GM21825 (cell line): ENCODE measurements at regions not wholly inside any gene's neighbourhood (a gene's known extent, or its start where the extent isn't known, plus 50 kb on each side); places are given as distances from the start of the nearest gene placed in this dataset.

Source experiments
- ATAC-seq: cut with Tn5 transposase; IDR thresholded peaks from one replicate; pipeline ENCODE4 v1.9.1; 2021; ENCODE audit warnings: mild to moderate bottlenecking, moderate library complexity; ENCODE audit not compliant: unreplicated experiment

GRCh38 chr11:103849366-103849765, 187.1 kb upstream of the DDI1 start:
- no peak for ATAC-seq

DNA sequence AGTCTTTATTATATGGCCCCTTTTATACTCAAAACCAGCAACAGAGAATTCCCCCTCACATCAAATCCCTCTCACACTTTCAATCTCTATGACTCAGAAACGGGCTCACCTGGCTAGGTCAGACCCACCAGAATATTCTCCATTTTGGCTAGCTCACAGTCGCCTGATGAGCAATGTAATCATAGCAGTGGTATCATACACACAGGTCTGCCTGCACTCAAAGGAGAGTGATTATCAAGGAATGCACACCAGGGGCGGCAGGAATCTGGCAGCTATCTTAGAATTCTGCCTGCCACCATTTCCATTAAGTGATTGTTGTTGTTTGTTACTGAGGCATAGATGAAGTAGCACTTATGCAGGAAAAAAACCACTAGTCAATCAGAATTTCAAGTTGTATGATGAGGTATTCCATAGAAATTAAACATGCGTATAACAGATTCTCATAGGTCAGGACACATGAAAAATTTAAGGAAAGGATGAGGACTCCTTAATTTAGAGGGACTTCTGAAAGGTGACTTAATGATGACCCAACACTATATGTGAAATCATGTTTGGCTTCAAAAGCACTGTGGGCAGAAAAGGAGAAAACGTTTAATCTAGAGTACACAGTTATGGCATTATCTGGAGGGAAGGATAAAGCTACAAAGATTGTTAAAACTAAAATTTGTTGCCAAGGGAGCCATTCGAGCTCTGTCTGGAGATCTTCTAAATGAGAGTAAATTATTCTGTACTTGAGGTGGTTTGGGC, 185.8 kb upstream of the DDI1 start:
- ATAC-seq = no peak

DNA sequence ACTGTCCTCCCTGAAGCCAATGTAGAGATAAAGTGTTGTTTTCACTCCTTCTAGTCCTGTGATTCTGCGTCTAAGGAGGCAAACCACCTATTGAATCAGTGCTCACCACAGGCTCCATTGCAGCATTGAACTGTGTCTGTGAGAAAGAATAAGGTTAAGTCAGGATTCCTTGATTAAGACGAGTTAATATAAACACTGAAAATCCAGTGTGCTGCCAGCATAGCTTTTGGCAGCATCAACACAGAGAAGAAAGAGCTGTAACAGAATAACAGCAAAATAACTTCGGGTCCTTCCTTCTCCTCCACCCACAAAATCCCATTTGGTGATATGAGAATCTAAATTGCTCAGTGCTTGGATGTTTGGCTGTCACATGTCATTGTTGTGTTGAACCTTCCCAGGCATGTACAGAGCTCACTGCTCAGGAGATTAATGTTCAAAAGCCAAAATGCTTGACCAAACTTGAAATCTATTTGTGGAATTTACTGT, 185.2 kb upstream of the DDI1 start:
- ATAC-seq = no peak
